ENCODE measurements at regions not wholly inside any gene's neighbourhood (a gene's known extent, or its start where the extent isn't known, plus 50 kb on each side); places are given as distances from the start of the nearest gene placed in this dataset.
"Not testable (repeated sequence)": the region's sequence is repeated elsewhere in the genome, so short reads cannot be mapped to it uniquely, and the experiment has no call there.

- DNase-seq, result no peak
Observed at GRCh38 chr15:81763304-81763703, 282.5 kb downstream of the MEX3B start.

GRCh38 chr15:81760686-81761085 lies 285.1 kb downstream of the MEX3B start:
- no peak for DNase-seq

- no peak for DNase-seq
Observed at GRCh38 chr15:81758818-81759284, 287.0 kb downstream of the MEX3B start.

GRCh38 chr15:81755626-81756025 lies 290.2 kb downstream of the MEX3B start:
- no peak for DNase-seq

- DNase-seq, result no peak
Observed at GRCh38 chr15:81754078-81754477, 291.7 kb downstream of the MEX3B start.

GRCh38 chr15:81752974-81753373 lies 292.8 kb downstream of the MEX3B start:
- no peak for DNase-seq

GRCh38 chr15:81752546-81752942 lies 293.3 kb downstream of the MEX3B start:
- no peak for DNase-seq

GRCh38 chr15:81751816-81752545 lies 293.8 kb downstream of the MEX3B start:
- DNase-seq, result no peak

- no peak for DNase-seq
Observed at GRCh38 chr15:81751256-81751655, 294.6 kb downstream of the MEX3B start.

- no peak for DNase-seq
Observed at GRCh38 chr15:81749716-81750375, 296.0 kb downstream of the MEX3B start.

GRCh38 chr15:81747482-81747881 lies 298.3 kb downstream of the MEX3B start:
- no peak for DNase-seq

GRCh38 chr15:81747026-81747425 lies 298.8 kb downstream of the MEX3B start:
- no peak for DNase-seq

- DNase-seq, result no peak
Observed at GRCh38 chr15:81744364-81744763, 301.5 kb downstream of the MEX3B start.

GRCh38 chr15:81740416-81740815 lies 305.4 kb downstream of the MEX3B start:
- no peak for DNase-seq

- DNase-seq, result no peak
Observed at GRCh38 chr15:81729340-81729739, 316.5 kb downstream of the MEX3B start.

GRCh38 chr15:81728726-81729125 lies 317.1 kb downstream of the MEX3B start:
- DNase-seq, result no peak

- no peak for DNase-seq
Observed at GRCh38 chr15:81725590-81725989, 320.2 kb downstream of the MEX3B start.

GRCh38 chr15:81724536-81724935 lies 321.3 kb downstream of the MEX3B start:
- no peak for DNase-seq

- DNase-seq, result no peak
Observed at GRCh38 chr15:81723701-81724100, 322.1 kb downstream of the MEX3B start.

GRCh38 chr15:81723113-81723651 lies 322.6 kb downstream of the MEX3B start:
- DNase-seq, result no peak

GRCh38 chr15:81716468-81716867 lies 329.4 kb downstream of the MEX3B start:
- DNase-seq, result not testable (repeated sequence)

GRCh38 chr15:81710328-81710727 lies 335.5 kb downstream of the MEX3B start:
- DNase-seq, result no peak

GRCh38 chr15:81706816-81707346 lies 332.9 kb upstream of the TMC3 start:
- DNase-seq, result not testable (repeated sequence)

- DNase-seq, result not testable (repeated sequence)
Observed at GRCh38 chr15:81705727-81706126, 331.7 kb upstream of the TMC3 start.
